MCF 10A (cell line): ENCODE measurements at regions not wholly inside any gene's neighbourhood (a gene's known extent, or its start where the extent isn't known, plus 50 kb on each side); places are given as distances from the start of the nearest gene placed in this dataset.

ENCODE experiments used
- BruUV-seq: library from RNA; stranded (reverse); fragments of 400-500 nt; replicated peaks from 2 replicates; lab custom pipeline; 2021; lab: Mats Ljungman, UMichigan
- CTCF ChIA-PET: fragments of 300-600 bp; sonication (Branson Sonifier 250); formaldehyde crosslinking; extraction: SDS; loops from one replicate; lab custom pipeline; 2021; ENCODE audit warnings: antibody characterized with exemption, inconsistent platforms; lab: Yijun Ruan, JAX
- POLR2A ChIA-PET: fragments of 300-600, 350-650 bp; sonication (Branson Sonifier 250); formaldehyde crosslinking; extraction: SDS; loops from one replicate; lab custom pipeline; 2020; ENCODE audit warnings: antibody characterized with exemption, inconsistent platforms; lab: Yijun Ruan, JAX
- DNase-seq: peaks from one replicate; pipeline ENCODE4 v3.0.0-alpha.2; 2018; ENCODE audit not compliant: unreplicated experiment
- H3K27ac Mint-ChIP-seq: one replicate; pipeline ENCODE4 v1.8.0; 2022; ENCODE audit warnings: mild to moderate bottlenecking, low read depth, mixed read lengths; ENCODE audit not compliant: unreplicated experiment
- H3K27me3 Mint-ChIP-seq: one replicate; pipeline ENCODE4 v1.8.0; 2022; ENCODE audit warnings: mixed read lengths; ENCODE audit not compliant: insufficient read depth, unreplicated experiment
- H3K36me3 Mint-ChIP-seq: one replicate; pipeline ENCODE4 v1.8.0; 2022; ENCODE audit warnings: mild to moderate bottlenecking, moderate library complexity, mixed read lengths; ENCODE audit not compliant: insufficient read depth, unreplicated experiment
- H3K4me1 Mint-ChIP-seq: one replicate; pipeline ENCODE4 v1.8.0; 2022; ENCODE audit warnings: mixed read lengths; ENCODE audit not compliant: insufficient read depth, unreplicated experiment
- H3K4me3 Mint-ChIP-seq: one replicate; pipeline ENCODE4 v1.8.0; 2022; ENCODE audit warnings: mild to moderate bottlenecking, moderate library complexity, mixed read lengths; ENCODE audit not compliant: unreplicated experiment
- H3K9me3 Mint-ChIP-seq: one replicate; pipeline ENCODE4 v1.8.0; 2022; ENCODE audit warnings: mixed read lengths; ENCODE audit not compliant: unreplicated experiment
- intact Hi-C: fragments of 100-400 bp; cut with micrococcal nuclease; formaldehyde crosslinking; loops from 2 replicates; pipeline ENCODE4 v1.14.1; 2022
- TF ChIP-seq, protein P1 (sequence below): fragments of 200-600 bp; IDR thresholded peaks from one replicate; pipeline ENCODE4 v1.8.0; 2022; ENCODE audit warnings: antibody characterized with exemption, mild to moderate bottlenecking; ENCODE audit not compliant: unreplicated experiment

- H3K27me3 Mint-ChIP-seq = no peaks in the 10 kb centered on the region
- H3K9me3 Mint-ChIP-seq = no peaks in the 10 kb centered on the region
- BruUV-seq = no TSS peak
- H3K4me3 Mint-ChIP-seq = no peak overlapping the region
- intact Hi-C loops = no loop called here
- no peak overlapping the region for H3K27ac Mint-ChIP-seq
- TF ChIP-seq, protein P1, sequence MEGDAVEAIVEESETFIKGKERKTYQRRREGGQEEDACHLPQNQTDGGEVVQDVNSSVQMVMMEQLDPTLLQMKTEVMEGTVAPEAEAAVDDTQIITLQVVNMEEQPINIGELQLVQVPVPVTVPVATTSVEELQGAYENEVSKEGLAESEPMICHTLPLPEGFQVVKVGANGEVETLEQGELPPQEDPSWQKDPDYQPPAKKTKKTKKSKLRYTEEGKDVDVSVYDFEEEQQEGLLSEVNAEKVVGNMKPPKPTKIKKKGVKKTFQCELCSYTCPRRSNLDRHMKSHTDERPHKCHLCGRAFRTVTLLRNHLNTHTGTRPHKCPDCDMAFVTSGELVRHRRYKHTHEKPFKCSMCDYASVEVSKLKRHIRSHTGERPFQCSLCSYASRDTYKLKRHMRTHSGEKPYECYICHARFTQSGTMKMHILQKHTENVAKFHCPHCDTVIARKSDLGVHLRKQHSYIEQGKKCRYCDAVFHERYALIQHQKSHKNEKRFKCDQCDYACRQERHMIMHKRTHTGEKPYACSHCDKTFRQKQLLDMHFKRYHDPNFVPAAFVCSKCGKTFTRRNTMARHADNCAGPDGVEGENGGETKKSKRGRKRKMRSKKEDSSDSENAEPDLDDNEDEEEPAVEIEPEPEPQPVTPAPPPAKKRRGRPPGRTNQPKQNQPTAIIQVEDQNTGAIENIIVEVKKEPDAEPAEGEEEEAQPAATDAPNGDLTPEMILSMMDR = no peak
- H3K36me3 Mint-ChIP-seq = no peaks in the 10 kb centered on the region
- POLR2A ChIA-PET = no interaction called here
- CTCF ChIA-PET = interaction anchor here (0.6 to 1.2 kb wide), 3 partner anchors 19 to 310 kb away, joined by 3 read pairs; no protein-coding TSS in a partner anchor
- H3K4me1 Mint-ChIP-seq = peaks cover 8% of the 10 kb centered on the region
- DNase-seq = no peak
Observed at GRCh38 chr11:115624065-115624464, 119.8 kb upstream of the CADM1 start.

DNA sequence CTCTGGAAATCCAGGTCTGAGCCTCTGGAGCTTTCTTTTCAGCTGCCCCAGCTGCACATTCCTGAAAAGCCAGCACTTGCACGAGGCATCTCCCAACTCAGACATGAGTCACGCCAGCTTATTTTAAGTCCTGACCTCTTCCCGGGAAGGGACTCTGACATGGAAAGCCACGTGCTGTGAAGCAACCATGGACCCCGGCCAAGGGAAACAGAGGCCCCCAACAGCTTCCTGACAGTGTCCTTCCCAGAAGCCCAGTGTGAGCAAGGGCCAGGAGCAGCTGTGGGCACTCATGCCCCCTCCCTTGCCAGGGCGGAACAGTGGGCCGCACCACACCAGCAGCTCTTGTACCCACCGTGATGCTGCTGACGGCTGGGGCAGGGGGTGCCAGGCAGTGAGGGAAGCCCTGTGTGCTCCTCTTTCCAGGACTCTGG is 118.8 kb upstream of the CADM1 start:
- intact Hi-C loops = no loop called here
- no peaks in the 10 kb centered on the region for H3K36me3 Mint-ChIP-seq
- no peaks in the 10 kb centered on the region for H3K9me3 Mint-ChIP-seq
- no TSS peak for BruUV-seq
- ChIA-PET CTCF (interaction anchor here (0.9 kb wide), 2 partner anchors 39 to 288 kb away, joined by 3 read pairs; no protein-coding TSS in a partner anchor), POLR2A (no interaction called here)
- no peak overlapping the region for H3K4me3 Mint-ChIP-seq
- H3K27ac Mint-ChIP-seq = no peak overlapping the region
- TF ChIP-seq, protein P1 = no peak
- H3K27me3 Mint-ChIP-seq = no peaks in the 10 kb centered on the region
- peaks cover 8% of the 10 kb centered on the region for H3K4me1 Mint-ChIP-seq
- DNase-seq = peak; percentile 2

DNA sequence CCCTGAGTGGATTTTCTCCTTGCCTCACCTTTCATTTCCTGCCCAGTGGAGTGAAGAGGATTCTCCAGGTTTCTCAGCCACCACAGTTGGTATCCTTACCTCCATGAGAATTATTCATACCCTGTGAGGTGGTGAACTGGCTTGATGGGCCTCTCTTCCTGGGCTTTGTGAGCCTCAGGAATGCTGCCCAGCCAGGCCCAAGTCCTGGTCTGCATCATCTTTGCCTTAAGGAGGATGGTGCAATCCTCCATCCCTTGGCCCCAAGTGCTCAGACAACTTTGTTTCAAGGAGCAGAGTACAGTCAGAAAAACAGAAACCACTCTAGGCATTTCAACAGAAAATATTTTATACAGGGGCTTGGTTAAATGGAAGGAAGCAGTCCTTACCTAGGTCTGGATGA is 114.2 kb upstream of the CADM1 start:
- ChIA-PET CTCF (interaction anchor here (0.6 kb wide), 2 partner anchors 22 to 230 kb away, joined by 3 read pairs; no protein-coding TSS in a partner anchor), POLR2A (no interaction called here)
- Mint-ChIP-seq H3K27me3 (no peaks in the 10 kb centered on the region), H3K36me3 (no peaks in the 10 kb centered on the region), H3K4me1 (peaks cover 8% of the 10 kb centered on the region), H3K9me3 (no peaks in the 10 kb centered on the region), H3K4me3 (no peak overlapping the region), H3K27ac (no peak overlapping the region)
- BruUV-seq = no TSS peak
- intact Hi-C loops = no loop called here
- no peak for DNase-seq
- TF ChIP-seq, protein P1 = no peak

DNA sequence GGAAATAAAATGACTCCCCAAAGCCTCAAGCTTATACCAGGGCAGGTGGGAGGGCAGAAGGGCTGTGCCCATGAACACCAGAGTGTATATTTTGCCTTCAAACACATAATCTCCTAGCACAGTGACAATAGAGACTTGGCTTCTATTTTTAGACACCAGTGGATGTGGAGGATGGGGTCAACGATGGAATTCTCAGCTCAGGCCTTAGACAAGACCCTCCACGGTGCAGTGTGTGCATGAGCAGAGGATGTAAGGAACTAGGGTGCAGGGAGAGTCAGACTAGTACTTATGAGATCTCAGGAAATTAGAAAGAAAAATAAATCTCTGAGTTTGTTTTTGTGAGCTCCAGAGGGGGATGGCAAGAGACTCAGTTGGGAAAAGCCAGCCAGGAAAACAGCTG is 113.6 kb upstream of the CADM1 start:
- Mint-ChIP-seq H3K4me1 (peaks cover 8% of the 10 kb centered on the region), H3K4me3 (no peak overlapping the region), H3K9me3 (no peaks in the 10 kb centered on the region), H3K27ac (no peak overlapping the region), H3K27me3 (no peaks in the 10 kb centered on the region), H3K36me3 (no peaks in the 10 kb centered on the region)
- POLR2A ChIA-PET = interaction anchor here (0.7 kb wide), 1 partner anchor 12 kb away, joined by 3 read pairs; no protein-coding TSS in a partner anchor
- DNase-seq = no peak
- no TSS peak for BruUV-seq
- TF ChIP-seq, protein P1 = no peak
- intact Hi-C loops = no loop called here
- CTCF ChIA-PET = interaction anchor here (0.6 kb wide), 1 partner anchor 21 kb away, joined by 3 read pairs; no protein-coding TSS in a partner anchor
